Activated CD8-positive, alpha-beta memory T cell treated with anti-CD3 and anti-CD28 coated beads for 48 hours (primary cell): ENCODE measurements at regions not wholly inside any gene's neighbourhood (a gene's known extent, or its start where the extent isn't known, plus 50 kb on each side); places are given as distances from the start of the nearest gene placed in this dataset.
"Not testable (repeated sequence)": the region's sequence is repeated elsewhere in the genome, so short reads cannot be mapped to it uniquely, and the experiment has no call there.

Experiments
- DNase-seq, 3 experiments: peaks; one replicate each; pipeline ENCODE4 v3.0.0-alpha.2; 2020; ENCODE audit warnings: low read depth in 2 of 3, low spot score in 2 of 3

GRCh38 chr14:28820677-28821076 is 54.1 kb downstream of the FOXG1 start:
- no peak for DNase-seq

- DNase-seq: no peak
Observed at GRCh38 chr14:28821993-28822392, 55.4 kb downstream of the FOXG1 start.

GRCh38 chr14:28823245-28823644 is 56.7 kb downstream of the FOXG1 start:
- DNase-seq: no peak

GRCh38 chr14:28830115-28830534 is 63.5 kb downstream of the FOXG1 start:
- DNase-seq: no peak

- DNase-seq: no peak
Observed at GRCh38 chr14:28831126-28831525, 64.5 kb downstream of the FOXG1 start.

GRCh38 chr14:28842569-28842968 is 76.0 kb downstream of the FOXG1 start:
- DNase-seq: not testable (repeated sequence)

GRCh38 chr14:28867571-28867970 is 101.0 kb downstream of the FOXG1 start:
- DNase-seq: no peak

- DNase-seq: no peak
Observed at GRCh38 chr14:28870033-28870564, 103.5 kb downstream of the FOXG1 start.

GRCh38 chr14:28875934-28876571 is 109.5 kb downstream of the FOXG1 start:
- no peak for DNase-seq

GRCh38 chr14:28876572-28876945 is 110.0 kb downstream of the FOXG1 start:
- no peak for DNase-seq

- no peak for DNase-seq
Observed at GRCh38 chr14:28877923-28878322, 111.3 kb downstream of the FOXG1 start.

GRCh38 chr14:28879573-28879996 is 113.0 kb downstream of the FOXG1 start:
- no peak for DNase-seq

GRCh38 chr14:28886940-28887339 is 120.4 kb downstream of the FOXG1 start:
- DNase-seq: no peak

- no peak for DNase-seq
Observed at GRCh38 chr14:28895389-28895788, 128.8 kb downstream of the FOXG1 start.

- DNase-seq: no peak
Observed at GRCh38 chr14:28896337-28896736, 129.8 kb downstream of the FOXG1 start.

- no peak for DNase-seq
Observed at GRCh38 chr14:28901631-28902030, 135.0 kb downstream of the FOXG1 start.

- DNase-seq: no peak
Observed at GRCh38 chr14:28902930-28903329, 136.3 kb downstream of the FOXG1 start.

- DNase-seq: no peak
Observed at GRCh38 chr14:28911521-28911920, 144.9 kb downstream of the FOXG1 start.

- no peak for DNase-seq
Observed at GRCh38 chr14:28913056-28913455, 146.5 kb downstream of the FOXG1 start.

GRCh38 chr14:28926122-28926521 is 159.5 kb downstream of the FOXG1 start:
- no peak for DNase-seq

GRCh38 chr14:28931999-28932398 is 165.4 kb downstream of the FOXG1 start:
- no peak for DNase-seq

- no peak for DNase-seq
Observed at GRCh38 chr14:28936601-28937000, 170.0 kb downstream of the FOXG1 start.

- no peak for DNase-seq
Observed at GRCh38 chr14:28941758-28942157, 175.2 kb downstream of the FOXG1 start.
